ENCODE measurements at regions not wholly inside any gene's neighbourhood (a gene's known extent, or its start where the extent isn't known, plus 50 kb on each side); places are given as distances from the start of the nearest gene placed in this dataset.

GRCh38 chr4:20351360-20352162 lies 99.9 kb downstream of the SLIT2 start:
- DNase-seq: no peak
- H3K4me3 Mint-ChIP-seq (ENCODE audit: unreplicated experiment): no peak overlapping the region
- TF ChIP-seq CTCF (IDR thresholded peaks at IDR 0.05; ENCODE audit: partially characterized antibody, unreplicated experiment): no peak
- peak overlapping the region; percentile 63 for H3K27ac Mint-ChIP-seq (ENCODE audit: unreplicated experiment)
- H3K9me3 Mint-ChIP-seq (ENCODE audit: unreplicated experiment): peaks cover 7% of the 10 kb centered on the region
- H3K36me3 Mint-ChIP-seq (ENCODE audit: unreplicated experiment): no peaks in the 10 kb centered on the region
- H3K4me1 Mint-ChIP-seq (ENCODE audit: low read depth, unreplicated experiment): peaks cover 40% of the 10 kb centered on the region
- peaks cover 6% of the 10 kb centered on the region for H3K27me3 Mint-ChIP-seq (ENCODE audit: unreplicated experiment)

GRCh38 chr4:20352163-20352431 lies 100.4 kb downstream of the SLIT2 start:
- Mint-ChIP-seq H3K27ac (ENCODE audit: unreplicated experiment) (peak overlapping the region; percentile 63), H3K9me3 (ENCODE audit: unreplicated experiment) (peaks cover 7% of the 10 kb centered on the region), H3K27me3 (ENCODE audit: unreplicated experiment) (peaks cover 6% of the 10 kb centered on the region), H3K4me1 (ENCODE audit: low read depth, unreplicated experiment) (peaks cover 45% of the 10 kb centered on the region), H3K36me3 (ENCODE audit: unreplicated experiment) (no peaks in the 10 kb centered on the region), H3K4me3 (ENCODE audit: unreplicated experiment) (no peak overlapping the region)
- no peak for DNase-seq
- TF ChIP-seq CTCF (IDR thresholded peaks at IDR 0.05; ENCODE audit: partially characterized antibody, unreplicated experiment): no peak

GRCh38 chr4:20353646-20354045 lies 101.9 kb downstream of the SLIT2 start:
- Mint-ChIP-seq H3K36me3 (ENCODE audit: unreplicated experiment) (no peaks in the 10 kb centered on the region), H3K27ac (ENCODE audit: unreplicated experiment) (peak overlapping the region; percentile 90)

GRCh38 chr4:20354120-20354519 lies 102.4 kb downstream of the SLIT2 start:
- no peak for TF ChIP-seq CTCF (IDR thresholded peaks at IDR 0.05; ENCODE audit: partially characterized antibody, unreplicated experiment)
- Mint-ChIP-seq H3K27ac (ENCODE audit: unreplicated experiment) (peak overlapping the region; percentile 90), H3K9me3 (ENCODE audit: unreplicated experiment) (peaks cover 7% of the 10 kb centered on the region), H3K27me3 (ENCODE audit: unreplicated experiment) (peaks cover 6% of the 10 kb centered on the region), H3K4me3 (ENCODE audit: unreplicated experiment) (peak overlapping the region; percentile 81), H3K4me1 (ENCODE audit: low read depth, unreplicated experiment) (peaks cover 47% of the 10 kb centered on the region), H3K36me3 (ENCODE audit: unreplicated experiment) (no peaks in the 10 kb centered on the region)
- DNase-seq: no peak

More at GRCh38 chr4:20353646-20354045, 101.9 kb downstream of the SLIT2 start:
- H3K9me3 Mint-ChIP-seq (ENCODE audit: unreplicated experiment): peaks cover 7% of the 10 kb centered on the region
- peak overlapping the region; percentile 81 for H3K4me3 Mint-ChIP-seq (ENCODE audit: unreplicated experiment)
- no peak for TF ChIP-seq CTCF (IDR thresholded peaks at IDR 0.05; ENCODE audit: partially characterized antibody, unreplicated experiment)
- no peak for DNase-seq
- peaks cover 6% of the 10 kb centered on the region for H3K27me3 Mint-ChIP-seq (ENCODE audit: unreplicated experiment)
- H3K4me1 Mint-ChIP-seq (ENCODE audit: low read depth, unreplicated experiment): peaks cover 45% of the 10 kb centered on the region

DNA sequence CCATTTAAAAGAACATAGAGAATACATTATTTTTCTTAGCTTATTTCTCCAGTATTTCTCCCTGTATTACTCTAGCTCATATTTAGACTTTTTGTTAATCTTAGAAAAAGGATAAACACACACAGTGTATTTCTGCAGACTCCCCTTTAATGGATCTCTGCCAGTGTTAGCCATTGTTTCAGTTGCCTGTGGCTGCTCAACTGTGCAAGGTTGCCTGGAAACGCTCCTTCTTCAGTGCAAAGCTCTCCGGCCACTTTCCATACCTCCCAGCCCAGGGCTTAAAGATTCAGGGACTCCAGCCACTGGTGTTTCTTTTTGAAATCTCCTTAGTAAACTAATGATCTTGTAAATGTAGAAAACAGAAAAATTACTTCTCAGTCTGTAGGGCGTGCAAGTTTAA lies 104.9 kb downstream of the SLIT2 start:
- H3K4me3 Mint-ChIP-seq (ENCODE audit: unreplicated experiment): peak overlapping the region; percentile 55
- H3K4me1 Mint-ChIP-seq (ENCODE audit: low read depth, unreplicated experiment): peaks cover 46% of the 10 kb centered on the region
- peaks cover 7% of the 10 kb centered on the region for H3K27me3 Mint-ChIP-seq (ENCODE audit: unreplicated experiment)
- peaks cover 7% of the 10 kb centered on the region for H3K9me3 Mint-ChIP-seq (ENCODE audit: unreplicated experiment)
- DNase-seq: peak; percentile 22
- TF ChIP-seq CTCF (IDR thresholded peaks at IDR 0.05; ENCODE audit: partially characterized antibody, unreplicated experiment): no peak
- H3K36me3 Mint-ChIP-seq (ENCODE audit: unreplicated experiment): no peaks in the 10 kb centered on the region
- peak overlapping the region; percentile 74 for H3K27ac Mint-ChIP-seq (ENCODE audit: unreplicated experiment)

Data from glutamatergic neuron (in vitro differentiated cells).